ENCODE measurements at regions not wholly inside any gene's neighbourhood (a gene's known extent, or its start where the extent isn't known, plus 50 kb on each side); places are given as distances from the start of the nearest gene placed in this dataset.

- Histone ChIP-seq H3K4me1 (no peaks in the 10 kb centered on the region), H3K27ac (no peak overlapping the region), H3K9me3 (no peaks in the 10 kb centered on the region), H3K27me3 (no peaks in the 10 kb centered on the region), H3K4me3 (no peak overlapping the region), H3K36me3 (no peaks in the 10 kb centered on the region)
- intact Hi-C loops (cut with DNase I; ENCODE audit: low total_unique reads), result no loop called here
- no peak for TF ChIP-seq CTCF (IDR thresholded peaks at IDR 0.05)
- DNase-seq, result no peak
Observed at GRCh38 chr5:104734046-104734445, 1171.5 kb upstream of the NUDT12 start.

GRCh38 chr5:104733063-104733669, 1170.6 kb upstream of the NUDT12 start:
- Histone ChIP-seq H3K36me3 (no peaks in the 10 kb centered on the region), H3K4me3 (no peak overlapping the region), H3K4me1 (no peaks in the 10 kb centered on the region), H3K27ac (no peak overlapping the region), H3K27me3 (no peaks in the 10 kb centered on the region), H3K9me3 (no peaks in the 10 kb centered on the region)
- TF ChIP-seq CTCF (IDR thresholded peaks at IDR 0.05), result no peak
- intact Hi-C loops (cut with DNase I; ENCODE audit: low total_unique reads), result no loop called here
- DNase-seq, result no peak

- no peak for DNase-seq
- Histone ChIP-seq H3K36me3 (no peaks in the 10 kb centered on the region), H3K27ac (no peak overlapping the region), H3K4me1 (no peaks in the 10 kb centered on the region), H3K9me3 (no peaks in the 10 kb centered on the region), H3K27me3 (no peaks in the 10 kb centered on the region), H3K4me3 (no peak overlapping the region)
- no peak for TF ChIP-seq CTCF (IDR thresholded peaks at IDR 0.05)
- intact Hi-C loops (cut with DNase I; ENCODE audit: low total_unique reads), result no loop called here
Observed at GRCh38 chr5:104731331-104731730, 1168.7 kb upstream of the NUDT12 start.

GRCh38 chr5:104708027-104708426, 1145.4 kb upstream of the NUDT12 start:
- no peaks in the 10 kb centered on the region for H3K4me1 ChIP-seq
- H3K36me3 ChIP-seq, result no peaks in the 10 kb centered on the region
- H3K27me3 ChIP-seq, result no peaks in the 10 kb centered on the region
- peaks cover 1 to 9% (median 5%) of the 10 kb centered on the region in 3 donors for H3K9me3 ChIP-seq
- no peak overlapping the region for H3K4me3 ChIP-seq
- DNase-seq, result no peak
- intact Hi-C loops (cut with DNase I; ENCODE audit: low total_unique reads), result no loop called here
- no peak for TF ChIP-seq CTCF (IDR thresholded peaks at IDR 0.05)
- H3K27ac ChIP-seq, result no peak overlapping the region

GRCh38 chr5:104706600-104706999, 1144.0 kb upstream of the NUDT12 start:
- Histone ChIP-seq H3K9me3 (no peaks in the 10 kb centered on the region), H3K4me1 (no peaks in the 10 kb centered on the region), H3K36me3 (no peaks in the 10 kb centered on the region), H3K27me3 (no peaks in the 10 kb centered on the region), H3K27ac (no peak overlapping the region), H3K4me3 (no peak overlapping the region)
- intact Hi-C loops (cut with DNase I; ENCODE audit: low total_unique reads), result no loop called here
- no peak for TF ChIP-seq CTCF (IDR thresholded peaks at IDR 0.05)
- DNase-seq, result no peak

GRCh38 chr5:104702212-104702611, 1139.6 kb upstream of the NUDT12 start:
- Histone ChIP-seq H3K9me3 (peaks cover 0 to 16% (median 8%) of the 10 kb centered on the region in 3 donors), H3K4me1 (no peaks in the 10 kb centered on the region), H3K36me3 (no peaks in the 10 kb centered on the region), H3K4me3 (no peak overlapping the region), H3K27me3 (no peaks in the 10 kb centered on the region), H3K27ac (no peak overlapping the region)
- DNase-seq, result no peak
- no peak for TF ChIP-seq CTCF (IDR thresholded peaks at IDR 0.05)
- intact Hi-C loops (cut with DNase I; ENCODE audit: low total_unique reads), result no loop called here
